ENCODE measurements at regions not wholly inside any gene's neighbourhood (a gene's known extent, or its start where the extent isn't known, plus 50 kb on each side); places are given as distances from the start of the nearest gene placed in this dataset.
A peak's percentile ranks its signal among the peaks of the same experiment; 100 is the strongest.

DNA sequence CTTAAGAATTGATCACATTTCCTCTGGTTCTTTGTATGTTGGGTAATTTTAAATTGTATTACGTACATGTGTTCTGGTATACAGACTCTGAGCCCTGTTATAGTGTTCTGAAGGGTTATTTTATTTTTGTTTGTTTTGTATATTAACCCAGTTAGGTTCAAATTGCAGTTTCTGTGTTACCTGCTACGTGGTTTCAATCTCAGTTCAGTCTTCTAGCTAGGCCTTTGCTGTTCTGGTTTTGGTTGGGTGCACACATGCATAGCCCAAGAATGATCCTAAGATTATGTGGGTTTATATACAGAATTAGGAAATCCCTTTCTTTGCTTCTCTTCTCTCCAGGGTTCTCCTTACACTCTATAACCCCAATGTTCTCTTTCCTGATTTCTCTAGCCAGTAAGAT lies 161.0 kb downstream of the PPP1R2C start:
- no peak for DNase-seq

DNA sequence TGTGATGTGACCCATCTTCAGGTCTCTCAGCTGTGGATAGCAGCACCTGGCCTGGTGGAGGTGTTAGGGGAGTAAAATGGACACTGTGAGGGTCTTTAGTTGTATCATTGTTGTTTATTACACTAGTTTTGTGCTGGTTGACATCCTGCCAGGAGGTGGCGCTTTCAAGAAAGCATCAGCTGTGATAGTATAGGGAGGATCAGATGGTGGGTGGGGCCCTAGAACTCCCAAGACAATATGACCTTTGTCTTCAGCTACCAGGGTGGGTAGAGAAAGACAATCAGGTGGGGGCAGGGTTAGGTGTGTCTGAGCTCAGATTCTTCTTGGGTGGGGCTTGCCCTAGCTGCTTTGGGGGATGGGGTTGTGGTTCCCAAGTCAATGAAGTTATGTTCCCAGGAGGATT lies 162.8 kb downstream of the PPP1R2C start:
- DNase-seq = no peak

DNA sequence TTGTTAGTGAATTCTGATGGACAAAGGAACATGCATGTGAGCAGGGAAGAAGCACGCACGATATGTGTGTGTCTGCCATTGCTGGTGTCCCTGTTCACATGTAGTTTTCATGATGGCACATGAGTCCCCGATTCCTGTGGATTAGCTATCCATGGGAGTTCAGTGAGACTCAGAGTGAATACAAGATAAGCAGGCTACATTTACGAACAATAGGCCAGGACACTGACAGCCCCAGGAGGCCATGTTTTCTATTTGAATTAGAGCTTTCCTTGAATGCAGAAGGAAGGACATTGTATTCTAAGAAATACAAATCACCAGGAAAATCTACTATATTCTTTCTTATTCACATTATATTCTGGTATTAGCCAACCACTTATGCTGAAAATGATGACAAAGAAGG lies 171.4 kb downstream of the PPP1R2C start:
- no peak for DNase-seq

DNA sequence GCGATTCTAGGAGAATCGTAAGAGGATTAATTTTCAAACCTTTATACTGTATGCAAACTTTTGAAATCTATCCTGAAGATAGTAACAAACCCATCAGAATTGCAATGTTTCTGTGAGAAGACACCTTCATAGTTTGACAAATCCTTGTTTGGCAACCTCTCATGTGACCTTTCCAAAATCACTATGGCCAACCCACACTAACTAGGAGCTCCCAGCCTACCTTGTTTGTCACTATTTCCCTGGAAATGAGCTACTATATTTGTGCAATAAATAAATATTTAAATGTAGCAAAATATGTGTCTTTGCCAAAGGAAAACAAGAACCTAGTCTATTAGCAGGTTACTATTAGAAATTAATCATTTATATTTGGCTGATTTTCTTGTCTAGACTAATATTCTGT lies 173.7 kb downstream of the PPP1R2C start:
- no peak for DNase-seq

DNA sequence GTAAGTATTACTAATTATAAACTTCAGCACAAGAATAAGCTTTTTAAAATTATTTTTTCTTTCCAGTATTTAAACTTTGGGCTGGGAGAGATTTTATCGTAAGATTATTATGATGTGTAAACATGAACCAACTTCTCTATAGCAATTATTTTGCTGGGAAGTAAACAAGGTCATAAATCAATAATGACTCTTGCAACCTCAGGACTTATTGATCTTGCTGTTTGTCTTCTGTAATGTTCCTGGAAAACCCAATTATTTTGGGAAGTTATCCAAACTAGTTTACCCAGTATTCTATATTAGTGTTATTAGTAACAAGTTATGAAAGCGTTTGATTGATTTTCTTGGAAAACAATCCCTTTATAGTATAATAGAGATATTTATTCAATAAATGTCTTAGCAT lies 174.9 kb downstream of the PPP1R2C start:
- no peak for DNase-seq

DNA sequence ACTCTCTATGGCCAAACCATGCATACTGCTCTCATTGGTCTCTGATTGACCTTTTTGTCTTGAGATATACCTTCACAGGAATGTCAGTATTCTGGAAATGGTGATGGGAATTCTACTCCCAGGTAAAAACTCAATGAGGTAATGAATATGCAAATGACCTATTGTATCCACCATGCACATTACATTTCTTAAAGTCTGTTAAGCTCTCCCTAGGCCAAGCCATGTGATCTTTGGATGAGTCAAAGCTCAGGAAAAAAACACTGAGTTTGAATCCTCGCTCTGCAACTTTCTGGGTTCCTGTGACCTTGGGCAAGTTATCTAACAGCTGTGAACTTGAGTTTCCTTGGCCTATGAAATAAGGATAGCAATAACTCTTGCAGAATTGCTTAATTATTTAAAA lies 175.4 kb downstream of the PPP1R2C start:
- DNase-seq = no peak

DNA sequence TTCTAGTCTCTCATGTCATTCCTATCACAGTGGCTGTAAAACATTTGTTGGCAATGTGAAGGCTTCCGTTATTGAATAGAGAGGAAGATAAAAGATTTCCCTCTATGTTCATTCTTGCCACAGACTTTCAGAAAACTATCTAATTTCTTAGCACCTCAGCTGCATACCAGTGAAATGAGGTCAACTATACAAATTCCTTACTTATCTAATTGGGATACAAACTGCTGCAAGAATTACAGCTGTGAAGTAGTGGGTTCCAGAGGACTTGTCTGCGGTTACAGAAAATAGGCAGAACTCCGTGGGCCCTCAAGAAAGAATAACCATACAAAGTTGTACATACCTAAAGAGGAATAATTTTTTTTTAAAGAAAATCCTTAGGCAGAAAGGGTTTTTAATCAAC lies 175.8 kb downstream of the PPP1R2C start:
- DNase-seq = no peak

DNA sequence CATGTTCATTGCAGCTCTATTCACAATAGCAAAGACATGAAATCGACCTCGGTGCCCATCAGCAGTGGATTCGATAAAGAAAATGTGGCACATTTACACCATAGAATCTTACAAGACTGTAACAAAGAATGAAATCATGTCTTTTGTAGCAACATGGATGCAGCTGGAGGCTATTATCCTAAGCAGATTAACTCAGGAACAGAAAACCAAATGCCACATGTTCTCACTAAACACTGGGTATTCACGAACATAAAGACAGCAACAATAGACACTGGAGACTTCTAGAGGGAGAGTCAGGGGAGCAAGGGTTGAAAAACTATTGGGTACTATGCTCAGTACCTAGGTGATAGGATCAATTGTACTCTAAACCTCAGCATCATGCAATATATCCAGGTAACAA lies 180.5 kb downstream of the PPP1R2C start:
- DNase-seq = no peak

DNA sequence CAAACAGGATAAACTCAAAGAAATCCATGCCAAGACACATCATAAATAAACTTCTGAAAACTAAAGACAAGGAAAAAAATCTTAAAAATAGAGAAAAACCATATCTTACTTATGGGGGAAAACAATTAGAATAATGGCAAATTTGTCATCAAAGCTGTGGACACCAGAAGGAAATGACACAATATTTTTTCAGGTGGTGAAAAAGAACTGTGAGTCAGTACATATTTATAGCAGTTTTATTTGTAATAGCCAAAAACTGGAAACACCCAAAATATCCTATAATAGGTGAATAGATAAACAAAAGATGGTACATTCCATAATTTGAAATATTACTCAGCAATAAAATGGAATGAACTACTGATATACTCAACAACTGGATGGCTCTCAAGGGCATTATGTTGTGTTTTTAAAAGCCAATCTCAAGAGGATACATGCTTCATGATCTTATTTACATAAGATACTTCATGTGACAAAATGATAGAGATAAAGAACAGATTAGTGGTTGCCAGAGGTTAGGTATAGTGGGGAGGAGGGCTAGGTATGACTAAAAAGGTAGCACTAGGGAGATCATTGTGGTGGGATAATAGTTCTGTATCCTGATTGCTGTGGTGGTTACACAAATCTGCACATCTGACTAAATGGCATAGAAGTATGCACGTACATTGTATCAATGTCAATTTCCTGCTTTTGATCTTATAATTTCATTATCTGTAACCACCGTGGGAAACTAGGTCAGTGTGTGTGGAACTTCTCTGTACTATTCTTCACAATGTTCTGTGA lies 191.9 kb downstream of the PPP1R2C start:
- DNase-seq = no peak

DNA sequence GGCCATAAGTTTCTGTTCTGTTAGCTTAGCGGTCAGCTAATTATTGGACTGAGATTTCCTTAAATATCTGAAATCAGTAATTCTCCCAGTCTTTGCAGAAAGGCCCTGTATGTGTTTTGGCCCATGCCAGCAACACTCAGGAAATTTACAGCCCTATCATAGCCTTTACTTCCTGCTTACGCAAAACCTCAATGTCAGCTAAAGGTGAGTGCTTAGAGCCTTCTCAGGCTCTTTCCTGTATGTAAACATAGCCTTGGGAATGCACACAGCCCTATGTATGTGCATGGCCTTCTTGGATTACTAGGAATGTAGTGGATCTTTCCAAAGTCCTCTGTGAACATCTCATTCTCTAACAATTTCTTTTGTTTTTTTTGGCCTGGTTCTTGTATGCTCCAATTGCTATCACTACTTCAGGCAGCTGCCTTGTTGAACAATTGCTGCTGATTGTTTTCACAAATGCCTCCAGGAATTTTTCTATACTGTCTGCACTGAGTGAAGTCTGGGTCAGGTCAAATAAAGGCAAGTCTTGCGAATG lies 200.0 kb downstream of the PPP1R2C start:
- no peak for DNase-seq

DNA sequence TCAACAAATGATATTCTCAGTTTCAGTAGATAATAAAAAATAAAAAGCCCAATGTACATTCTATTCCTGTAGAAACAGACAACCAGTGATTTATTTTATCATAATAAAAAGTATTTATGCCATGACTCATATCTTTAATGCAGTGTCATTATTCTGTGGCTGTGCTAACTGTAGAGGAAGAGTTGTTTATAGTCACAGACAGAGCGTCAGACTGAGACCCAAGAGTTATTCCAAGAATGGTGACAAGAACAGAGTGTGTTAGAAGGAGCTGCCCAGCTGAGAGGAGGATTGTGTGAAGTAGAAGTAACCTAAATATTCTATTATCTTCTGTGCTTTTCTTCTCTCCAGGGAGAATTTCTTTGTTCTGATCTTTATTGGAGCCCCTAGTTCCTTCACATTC lies 210.7 kb downstream of the PPP1R2C start:
- no peak for DNase-seq

DNA sequence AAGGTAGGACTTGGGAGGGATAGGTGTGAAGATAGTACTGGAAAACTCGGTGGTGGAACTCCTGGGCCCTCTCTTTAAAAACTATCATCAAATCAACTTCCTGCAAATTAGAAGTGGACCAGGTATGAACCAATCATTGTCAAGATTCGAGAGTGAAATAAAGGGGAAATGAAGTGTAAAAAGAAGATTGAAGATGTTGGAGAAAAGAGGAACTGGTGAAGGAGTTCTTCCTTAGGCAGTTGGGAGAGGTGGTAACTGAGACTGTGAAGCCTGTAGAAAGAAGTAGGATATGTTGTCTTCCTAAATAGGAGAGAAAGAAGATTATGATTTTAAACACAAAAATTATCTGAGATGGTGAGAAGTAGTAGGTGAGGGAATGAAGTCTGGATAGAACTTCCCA lies 212.2 kb downstream of the PPP1R2C start:
- DNase-seq = no peak

DNA sequence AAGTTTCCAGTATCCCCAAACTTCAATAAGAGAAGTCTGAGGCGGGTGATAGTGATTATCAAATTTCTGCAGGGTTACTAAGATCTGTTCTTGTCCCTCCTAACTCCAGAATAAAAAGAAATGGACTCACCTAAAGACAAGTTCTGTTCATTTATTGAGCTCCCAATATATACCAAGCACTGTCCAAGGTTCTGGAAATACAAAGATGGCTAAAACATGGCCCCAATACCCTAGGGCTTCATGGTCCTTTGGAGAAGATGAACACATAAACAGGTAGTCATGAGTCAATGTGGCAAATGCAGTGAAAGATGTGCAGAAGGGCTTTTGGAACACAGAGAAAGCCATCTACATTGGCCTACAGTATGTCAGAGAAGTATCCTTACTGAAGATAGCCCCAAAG lies 231.2 kb downstream of the PPP1R2C start:
- no peak for DNase-seq

DNA sequence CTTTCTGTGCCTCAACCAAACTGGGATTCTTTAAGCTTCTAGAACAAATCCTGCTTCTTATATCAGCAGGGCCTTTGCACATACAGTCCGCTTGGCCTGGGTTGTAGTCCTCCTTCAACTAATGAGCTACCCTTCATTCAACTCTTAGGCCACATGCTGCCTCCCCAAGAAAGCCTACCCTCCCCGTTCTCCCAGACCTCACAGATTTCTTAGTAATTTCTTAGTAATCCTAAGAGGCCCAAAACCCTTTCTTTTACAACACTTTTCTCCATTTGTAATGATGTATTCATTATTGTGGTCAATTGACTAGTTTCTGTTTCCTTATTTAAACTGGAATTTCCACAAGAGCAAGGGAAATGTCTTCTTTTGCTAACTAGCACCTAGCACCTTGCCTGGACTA lies 233.1 kb downstream of the PPP1R2C start:
- DNase-seq = no peak

DNA sequence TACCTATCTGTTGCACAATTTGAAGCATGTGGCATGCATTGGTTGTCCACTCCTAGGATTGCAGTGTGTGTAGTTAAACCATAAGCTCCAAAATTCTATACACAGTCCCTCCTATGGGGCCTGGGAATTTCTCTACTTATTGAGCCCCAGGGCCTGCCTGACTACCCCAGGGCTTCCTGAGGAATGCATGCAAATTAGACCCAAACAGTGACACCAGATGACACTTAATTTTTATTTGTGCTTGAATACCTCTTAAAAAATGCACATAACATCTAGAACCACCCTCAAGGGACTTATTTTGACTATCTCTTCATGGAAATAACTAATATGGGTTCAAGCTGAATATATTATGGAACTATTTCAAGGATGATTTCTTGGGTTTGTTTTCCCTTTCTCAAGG lies 236.4 kb downstream of the PPP1R2C start:
- DNase-seq = no peak

DNA sequence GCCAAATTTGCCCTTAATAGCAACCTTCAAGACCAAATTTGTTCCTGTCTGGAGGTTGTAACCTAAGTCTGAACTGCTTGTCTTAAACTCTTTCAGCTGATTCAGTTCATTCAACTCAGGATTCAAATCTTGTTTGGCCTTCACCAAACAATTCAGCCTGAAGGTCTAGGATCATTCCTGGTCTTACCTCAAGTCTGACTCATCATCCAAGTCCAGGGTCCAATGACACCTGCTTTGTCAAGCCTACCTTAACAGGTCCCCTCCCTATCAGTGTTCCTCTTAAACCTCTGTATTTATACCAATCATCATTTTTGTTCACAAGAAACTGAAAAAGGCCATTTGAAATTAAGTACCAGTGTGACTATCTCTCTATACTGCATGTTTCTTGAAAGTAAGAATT lies 237.8 kb downstream of the PPP1R2C start:
- no peak for DNase-seq

DNA sequence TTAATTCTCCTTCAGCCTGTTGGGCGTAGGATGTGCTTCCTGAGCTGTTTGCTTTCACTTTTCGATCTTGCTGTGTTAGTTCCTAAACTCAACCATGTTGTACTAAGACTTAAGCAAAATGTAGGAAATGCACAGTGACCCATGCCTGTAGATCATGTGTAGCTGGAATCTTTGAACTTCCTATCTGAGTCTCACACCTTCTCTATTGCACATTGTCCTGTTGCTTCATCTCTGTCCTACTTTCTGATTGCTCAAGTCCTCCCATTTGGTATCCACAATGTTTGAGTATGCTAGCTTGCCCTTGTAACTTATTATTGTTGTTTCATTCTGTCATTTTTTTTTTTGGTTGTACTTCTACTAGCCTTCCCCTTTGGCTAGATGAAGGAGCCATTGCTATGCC lies 239.6 kb downstream of the PPP1R2C start:
- DNase-seq = no peak

DNA sequence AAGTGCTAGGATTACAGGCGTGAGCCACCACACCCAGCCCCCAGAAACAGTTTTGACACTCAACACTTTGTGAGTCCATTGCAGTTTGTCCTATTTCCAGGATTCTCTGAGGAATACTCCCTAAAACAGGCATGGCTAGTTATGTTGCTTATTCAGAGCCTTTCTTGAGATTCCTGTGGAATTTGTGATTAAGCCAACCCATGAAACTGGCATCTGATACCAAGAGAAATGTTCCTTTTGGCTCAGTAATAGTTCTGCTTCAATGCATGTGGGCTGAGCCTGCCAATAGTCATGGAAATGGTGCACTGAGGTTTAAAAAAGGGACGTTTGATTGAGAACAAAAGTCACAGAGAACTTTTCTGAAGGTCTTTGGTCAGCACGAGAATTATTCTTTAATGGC lies 241.7 kb downstream of the PPP1R2C start:
- DNase-seq = no peak

DNA sequence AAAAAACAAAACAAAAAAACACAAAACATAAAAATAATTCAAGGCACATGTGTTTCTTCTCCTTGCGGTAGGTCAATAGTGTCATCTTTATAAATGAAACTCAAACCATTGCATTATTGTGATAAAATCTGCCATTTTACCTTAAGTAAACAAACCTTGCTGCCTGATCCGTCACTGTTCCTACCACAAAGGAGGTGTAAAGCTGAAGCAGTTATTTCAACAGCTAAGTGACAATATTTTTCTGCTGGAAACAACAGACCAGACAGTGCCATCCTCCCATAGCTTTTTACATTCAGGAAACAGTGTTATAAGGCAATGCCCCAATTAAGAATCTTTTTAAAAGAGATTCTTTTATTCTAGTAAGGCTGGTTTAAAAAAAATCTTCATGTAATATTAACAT lies 242.7 kb downstream of the PPP1R2C start:
- DNase-seq = no peak

DNA sequence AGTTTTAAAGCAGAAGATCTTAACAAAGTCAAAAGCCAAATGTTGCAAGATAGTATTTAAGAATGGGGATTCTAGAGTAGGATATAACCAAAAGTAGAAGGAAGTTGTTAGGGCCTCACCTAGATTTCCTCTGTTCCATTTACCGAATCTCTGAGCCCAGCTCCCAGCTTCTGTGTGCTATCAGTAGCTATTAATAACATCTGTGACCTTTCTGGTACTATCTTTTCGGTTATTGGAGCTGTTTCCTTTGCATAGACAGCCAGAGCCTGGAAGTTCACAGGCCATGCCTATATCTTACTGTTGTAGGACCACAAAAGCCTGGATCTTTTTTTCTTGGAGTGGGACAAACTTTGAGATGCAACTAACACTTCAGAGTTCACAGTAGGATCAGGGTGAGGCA lies 244.2 kb downstream of the PPP1R2C start:
- no peak for DNase-seq

DNA sequence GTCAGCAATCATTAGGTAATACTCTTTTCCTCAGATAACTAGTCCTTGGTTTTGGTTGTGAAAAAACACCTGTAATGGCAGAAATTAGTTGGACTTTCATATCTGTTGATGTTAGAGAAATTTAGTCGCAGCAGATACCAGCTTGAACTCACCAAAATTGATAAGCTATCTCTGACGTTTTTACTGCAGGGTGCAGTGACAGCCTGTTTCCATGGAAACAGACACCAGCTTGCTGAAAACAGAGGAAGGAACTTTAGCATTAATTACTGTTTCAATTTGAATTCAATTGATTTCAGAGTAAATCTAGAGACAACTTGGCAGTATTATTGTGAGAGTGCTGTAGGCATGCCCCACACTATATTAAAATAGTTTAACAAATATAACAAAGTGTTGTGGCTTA lies 246.5 kb downstream of the PPP1R2C start:
- peak; percentile 3 for DNase-seq

DNA sequence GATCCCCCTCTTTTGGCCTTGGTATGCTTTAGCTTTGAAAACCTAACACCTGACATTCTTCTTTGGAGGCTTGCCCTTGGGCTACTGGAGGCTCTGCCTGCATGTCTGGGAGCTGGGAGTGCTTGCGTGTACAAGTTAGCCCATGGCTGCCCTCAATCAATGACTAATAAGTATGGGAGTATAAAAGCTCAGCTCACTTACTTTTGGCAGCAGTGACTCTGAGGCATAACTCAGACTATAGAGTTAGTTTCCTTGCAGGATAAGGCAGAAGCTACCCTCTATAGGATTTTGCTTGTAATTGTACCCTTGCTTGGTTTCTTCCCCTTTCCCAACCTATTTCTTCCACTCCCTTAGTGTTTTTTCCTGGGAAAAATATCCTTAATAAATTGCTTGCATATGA lies 247.9 kb downstream of the PPP1R2C start:
- no peak for DNase-seq

DNA sequence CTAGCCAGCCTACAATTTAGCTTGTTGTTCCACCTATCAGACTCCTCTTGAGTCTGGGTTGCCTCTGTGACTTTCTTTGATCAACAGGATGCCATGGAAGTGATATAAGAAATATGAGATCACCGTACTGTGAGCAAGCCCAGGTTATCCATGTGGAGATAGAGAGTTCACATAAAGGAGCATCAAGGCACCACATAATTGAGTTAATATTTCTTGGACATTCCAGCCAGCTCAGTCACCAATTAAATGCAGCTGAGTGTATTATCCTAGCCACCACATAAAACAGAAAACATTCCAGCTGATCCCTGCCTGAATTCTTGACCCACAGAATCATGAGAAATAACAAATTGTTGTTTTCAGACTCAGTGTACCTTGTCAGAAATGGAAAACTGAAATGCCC lies 253.6 kb downstream of the PPP1R2C start:
- no peak for DNase-seq

DNA sequence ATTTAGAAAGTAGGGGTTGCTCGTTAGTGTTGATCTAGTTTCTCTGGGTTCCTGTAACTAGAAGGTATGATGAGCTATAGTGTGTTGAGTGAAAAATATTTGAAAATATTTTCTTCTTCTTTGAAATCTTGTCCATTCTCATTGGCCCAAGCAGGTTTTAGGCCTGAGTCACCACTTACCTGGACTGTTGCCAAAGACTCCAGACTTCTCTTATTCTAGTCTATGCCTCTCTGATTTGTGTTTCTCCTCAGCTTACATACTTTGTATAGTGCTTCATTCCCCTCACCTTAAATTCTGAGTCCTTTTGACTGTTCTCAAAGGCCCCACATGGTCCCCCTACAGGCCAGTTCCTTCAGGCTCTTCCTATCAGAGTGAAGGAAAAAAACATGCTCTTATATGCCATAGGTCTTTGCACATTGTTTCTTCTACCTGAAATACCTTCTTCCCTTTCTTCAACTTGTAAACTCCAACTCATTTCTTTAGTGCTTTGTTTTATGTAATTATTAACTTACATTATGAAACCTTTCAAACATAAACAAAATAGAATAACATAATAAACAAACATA lies 258.2 kb downstream of the PPP1R2C start:
- no peak for DNase-seq

DNA sequence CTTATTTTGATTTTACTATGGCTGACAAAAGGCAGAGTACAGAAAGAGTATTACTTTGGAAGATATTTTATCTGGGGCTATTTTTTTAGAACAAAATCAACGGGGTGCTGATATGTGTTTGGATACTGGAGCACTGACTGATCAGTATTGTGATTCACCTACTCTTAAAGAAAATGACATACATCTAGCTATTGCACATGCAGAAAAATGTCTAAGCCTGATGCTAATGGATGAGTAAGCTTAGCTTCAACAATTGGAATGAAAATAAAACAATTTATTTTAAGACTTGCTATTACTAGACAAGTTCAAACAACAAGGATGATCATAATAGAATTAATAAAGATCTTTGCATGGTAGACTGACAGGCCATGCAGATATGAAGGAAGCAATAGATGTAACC lies 262.0 kb downstream of the PPP1R2C start:
- DNase-seq = no peak

All from effector CD4-positive, alpha-beta T cell (primary cell).